ENCODE measurements at regions not wholly inside any gene's neighbourhood (a gene's known extent, or its start where the extent isn't known, plus 50 kb on each side); places are given as distances from the start of the nearest gene placed in this dataset.

GRCh38 chr5:174987443-174988012, 263.1 kb downstream of the MSX2 start:
- TF ChIP-seq ZNF8 (CRISPR knock-in tag; IDR thresholded peaks at IDR 0.05): no peak
- no peak for TF ChIP-seq ZNF565 (CRISPR knock-in tag; conservative IDR thresholded peaks at IDR 0.05; ENCODE audit: low read depth)
- no peak for TF ChIP-seq CSDC2 (CRISPR knock-in tag; IDR thresholded peaks at IDR 0.05)
- TF ChIP-seq GLIS3 (CRISPR knock-in tag; IDR thresholded peaks at IDR 0.05): no peak
- TF ChIP-seq ZFP3 (CRISPR knock-in tag; IDR thresholded peaks at IDR 0.05): no peak
- TF ChIP-seq RARB (CRISPR knock-in tag; IDR thresholded peaks at IDR 0.05): no peak
- no peak for TF ChIP-seq BACH2 (CRISPR knock-in tag; IDR thresholded peaks at IDR 0.05; ENCODE audit: borderline replicate concordance)
- TF ChIP-seq ZC3H10 (CRISPR knock-in tag; IDR thresholded peaks at IDR 0.05): no peak
- TF ChIP-seq CREB5 (CRISPR knock-in tag; IDR thresholded peaks at IDR 0.05; ENCODE audit: low read depth): no peak
- TF ChIP-seq TCF4 (CRISPR knock-in tag; IDR thresholded peaks at IDR 0.05; ENCODE audit: borderline replicate concordance): no peak
- no peak for TF ChIP-seq TSHZ2 (CRISPR knock-in tag; IDR thresholded peaks at IDR 0.05)
- TF ChIP-seq ARNTL (CRISPR knock-in tag; IDR thresholded peaks at IDR 0.05; ENCODE audit: borderline replicate concordance, low read depth): no peak
- no peak for TF ChIP-seq PATZ1 (CRISPR knock-in tag; IDR thresholded peaks at IDR 0.05; ENCODE audit: borderline replicate concordance)
